Nucleus accumbens (tissue), 56 donors: ENCODE measurements at regions not wholly inside any gene's neighbourhood (a gene's known extent, or its start where the extent isn't known, plus 50 kb on each side); places are given as distances from the start of the nearest gene placed in this dataset.

Experiments
- DNase-seq, 56 donors: peaks; one replicate each; lab custom pipeline; 2025; lab: John Stamatoyannopoulos, UW

DNA sequence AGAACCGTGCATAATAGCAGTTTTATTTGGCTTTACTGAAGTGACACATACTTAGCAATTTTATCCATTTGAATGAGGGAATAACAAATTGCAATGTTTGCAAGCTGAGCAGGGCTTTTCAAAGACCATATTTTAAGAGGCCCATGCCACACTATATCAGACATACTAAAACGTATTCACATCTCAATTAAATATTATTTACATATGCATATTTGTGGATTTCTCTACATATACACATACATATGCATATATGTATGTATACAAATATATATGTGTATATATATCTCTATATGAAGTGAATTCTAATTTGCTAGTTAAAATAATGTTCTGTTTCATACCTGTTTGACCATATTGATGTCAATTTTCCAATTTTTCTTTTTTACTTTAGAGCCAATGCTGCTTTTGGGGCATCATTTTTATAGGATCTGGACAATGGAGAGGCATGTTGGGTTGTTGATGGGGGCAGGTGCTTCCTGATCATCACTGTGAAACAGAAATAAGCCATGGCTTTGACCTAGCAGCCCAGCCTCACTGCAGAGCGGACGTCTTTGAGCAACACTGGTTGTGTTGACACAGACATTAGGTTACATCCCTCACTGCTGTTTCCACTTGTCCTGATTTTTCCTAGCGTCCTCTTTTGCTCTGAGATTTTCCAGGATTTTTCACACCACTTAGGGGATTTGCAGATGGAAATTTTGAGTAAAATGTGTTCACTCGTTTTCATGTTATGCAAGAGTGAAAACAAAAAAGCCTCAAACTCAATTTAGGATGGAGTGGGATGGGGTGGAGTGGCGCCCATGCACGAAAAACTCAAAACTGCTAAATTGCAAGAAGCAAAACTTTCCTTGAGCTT is 56.9 kb downstream of the RDH14 start:
- no peak for DNase-seq

DNA sequence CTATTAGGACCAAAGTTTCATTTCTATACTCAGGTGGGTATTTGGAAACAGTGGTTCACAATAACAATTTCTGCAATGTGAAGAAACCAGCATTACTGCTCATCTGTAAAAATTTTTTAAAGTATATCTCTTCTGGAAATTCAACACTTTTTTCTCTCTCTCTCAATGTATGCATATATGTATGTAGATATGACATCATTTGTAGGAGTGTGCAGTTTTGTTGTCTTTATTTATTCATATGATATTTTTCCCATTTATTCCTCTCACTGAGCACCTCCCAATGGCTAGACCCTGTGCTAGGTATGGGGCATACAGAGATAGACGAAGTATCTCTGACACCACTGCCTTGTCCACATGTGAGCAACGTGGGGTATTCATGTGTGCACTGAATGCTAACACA is 58.3 kb downstream of the RDH14 start:
- no peak for DNase-seq

DNA sequence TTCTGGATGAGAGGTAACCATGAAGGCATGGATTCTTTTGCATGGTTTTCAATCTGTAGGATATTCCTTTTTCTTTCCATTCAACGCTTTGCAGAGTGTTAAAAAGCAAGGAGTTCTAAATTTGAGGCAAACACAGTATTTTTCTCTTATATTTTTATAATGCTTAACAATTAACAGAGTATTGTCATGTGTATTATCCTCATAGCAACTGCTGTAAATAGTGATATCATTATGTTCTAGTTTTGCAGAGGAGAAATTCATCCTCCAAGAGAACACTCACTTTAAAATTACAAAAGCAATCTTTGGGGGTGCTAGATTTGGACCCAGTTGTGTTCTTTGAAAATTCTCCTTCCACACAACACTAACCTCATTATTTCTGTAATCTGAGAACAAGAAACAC is 58.7 kb downstream of the RDH14 start:
- no peak for DNase-seq

DNA sequence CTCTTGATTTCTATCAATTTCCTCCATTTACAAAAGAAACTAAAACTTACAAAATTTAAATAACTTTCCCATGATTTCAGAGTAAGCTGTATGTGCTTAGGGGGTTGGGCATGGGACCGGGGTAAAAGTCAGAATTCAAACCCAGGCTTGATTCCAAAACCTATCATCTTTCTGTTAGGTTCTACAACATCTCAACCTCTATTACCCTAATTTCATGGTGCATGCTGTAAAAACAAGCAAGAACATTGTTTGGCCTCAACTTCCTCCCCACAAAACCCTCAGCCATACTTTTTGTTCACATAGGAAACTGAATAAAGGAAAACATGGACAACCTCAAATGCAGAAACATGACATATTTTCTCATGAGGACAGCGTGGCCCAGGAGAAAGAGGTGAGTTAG is 59.3 kb downstream of the RDH14 start:
- DNase-seq = no peak

DNA sequence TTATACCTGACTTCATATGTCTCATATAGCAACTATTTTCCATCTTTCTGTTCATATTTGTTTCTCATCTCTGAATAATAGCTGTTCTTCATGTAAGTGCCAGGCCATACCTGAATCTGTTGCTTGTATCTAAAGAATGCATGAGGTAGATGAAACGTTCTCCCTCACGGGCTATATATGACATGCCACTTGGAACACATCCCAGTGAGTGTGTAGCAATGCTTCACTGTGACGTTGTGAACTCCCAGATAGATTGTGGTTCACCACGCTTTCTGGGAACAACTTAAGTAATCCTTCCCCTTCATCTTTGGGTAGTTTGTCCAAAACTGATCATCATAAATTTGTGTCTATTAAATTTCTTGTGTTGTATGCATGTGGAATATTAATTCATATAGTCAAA is 60.1 kb downstream of the RDH14 start:
- DNase-seq = no peak

DNA sequence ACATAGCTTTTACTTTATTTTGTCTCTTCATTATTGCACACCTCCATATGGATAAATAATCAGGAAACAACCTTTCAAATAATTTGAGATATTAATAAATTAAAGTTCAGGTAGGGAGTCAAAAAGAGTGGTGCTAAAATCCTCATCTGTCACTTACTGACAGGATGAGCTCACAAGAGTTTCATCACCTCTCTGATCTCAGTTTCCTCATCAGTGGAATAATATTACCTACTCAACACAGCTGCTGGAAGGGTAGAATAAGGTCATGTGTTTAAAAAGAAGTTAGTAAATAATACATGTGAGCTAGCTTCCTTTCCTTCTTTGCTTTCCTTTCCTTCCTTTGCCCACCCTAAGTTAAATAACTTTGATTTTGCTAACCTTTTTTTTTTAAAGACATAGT is 61.9 kb downstream of the RDH14 start:
- no peak for DNase-seq

DNA sequence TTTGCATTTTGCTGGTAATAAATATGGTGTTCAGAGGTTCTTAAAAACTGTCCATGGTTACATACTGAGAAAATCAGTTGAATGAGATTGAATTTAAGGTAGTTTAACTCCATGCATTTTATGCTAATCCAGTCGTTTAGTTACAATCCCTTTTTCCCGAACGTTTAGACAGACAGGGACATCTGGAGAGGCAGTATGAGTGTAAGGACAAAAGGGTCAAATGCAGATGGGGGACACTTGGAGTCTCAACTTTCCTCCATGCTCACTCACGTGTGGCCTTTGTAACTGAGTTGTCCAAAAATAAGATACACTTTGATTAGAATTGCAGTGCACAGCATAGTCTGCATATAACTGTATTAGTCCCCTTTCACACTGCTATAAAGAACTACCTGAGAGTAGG is 63.9 kb downstream of the RDH14 start:
- DNase-seq = no peak

DNA sequence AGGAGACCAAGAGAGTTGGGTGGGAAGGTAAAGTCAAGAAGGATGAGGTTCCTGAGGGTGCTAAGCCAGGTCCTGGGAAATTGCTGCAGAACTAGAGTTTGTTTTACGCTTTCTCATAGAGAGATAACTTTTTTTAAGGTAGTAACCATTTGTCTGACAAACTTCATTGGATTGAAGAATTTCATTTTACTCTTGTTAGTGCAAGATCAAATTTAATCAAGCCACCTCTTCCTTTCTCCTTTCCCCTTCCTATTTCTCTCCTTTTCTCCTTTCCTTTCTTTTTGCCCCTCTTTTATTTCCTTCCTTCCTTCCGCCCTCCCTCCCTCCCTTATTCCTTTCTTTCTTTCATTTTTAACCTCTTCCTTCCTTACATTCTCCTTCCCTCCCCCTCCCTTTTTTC is 65.4 kb downstream of the RDH14 start:
- DNase-seq = no peak

DNA sequence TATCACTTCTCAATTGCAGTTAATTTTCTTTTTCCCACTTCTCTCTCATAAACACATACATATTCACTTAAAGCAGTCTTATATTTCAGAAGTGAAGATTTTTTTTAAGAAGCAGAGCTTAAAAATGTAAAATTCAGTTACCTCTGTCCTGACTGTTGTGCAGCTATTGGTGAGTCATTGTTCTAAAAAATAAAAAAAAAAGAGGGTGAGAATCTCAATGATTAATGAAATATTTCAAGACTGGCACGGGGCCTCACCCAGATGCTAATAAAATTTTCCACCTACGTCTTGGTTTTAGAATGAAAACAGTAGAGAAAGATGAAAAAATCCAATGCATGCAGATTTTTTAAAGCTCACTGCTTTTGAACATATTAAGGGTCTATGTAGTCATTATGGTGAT is 67.7 kb downstream of the RDH14 start:
- DNase-seq = peak in 2 of 56 donors; percentile 12 to 17

DNA sequence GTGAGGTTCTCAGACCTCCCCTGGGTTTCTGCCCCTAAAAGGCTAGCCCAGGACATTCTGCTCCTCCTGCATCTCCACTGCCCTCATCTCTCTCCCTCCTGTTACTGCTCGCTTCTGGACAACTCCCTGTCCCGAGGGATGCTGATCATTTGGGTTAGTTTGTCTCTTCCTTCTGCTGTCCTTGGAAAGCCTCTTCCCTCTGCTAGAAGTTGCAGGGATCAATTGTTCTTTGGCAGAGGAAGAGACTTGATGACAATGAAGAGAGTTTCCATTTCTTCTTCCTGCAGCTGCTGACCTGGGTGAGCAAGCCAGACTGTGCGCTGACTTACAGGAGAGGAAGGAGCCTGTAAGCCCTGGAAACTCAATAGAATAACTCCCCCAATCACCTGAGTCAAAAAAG is 68.9 kb downstream of the RDH14 start:
- DNase-seq = no peak

DNA sequence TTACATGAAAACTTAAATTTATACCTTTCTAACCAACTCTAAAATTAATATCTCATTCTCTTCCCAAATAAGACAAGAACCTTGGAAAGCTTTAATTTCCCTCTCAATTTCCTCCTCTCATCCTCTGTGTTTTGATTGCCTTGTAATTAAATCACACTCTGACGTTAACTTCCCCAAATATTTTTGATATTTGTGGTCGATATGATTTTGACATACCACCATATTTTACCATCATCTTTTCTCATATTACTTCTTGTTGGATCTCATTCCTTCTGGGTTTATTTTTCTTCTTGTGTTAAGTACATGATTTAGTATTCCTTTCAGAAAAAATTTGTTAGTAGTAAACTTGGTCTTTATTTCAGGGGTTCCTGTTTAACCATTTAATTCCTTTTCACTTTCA is 69.6 kb downstream of the RDH14 start:
- no peak for DNase-seq

DNA sequence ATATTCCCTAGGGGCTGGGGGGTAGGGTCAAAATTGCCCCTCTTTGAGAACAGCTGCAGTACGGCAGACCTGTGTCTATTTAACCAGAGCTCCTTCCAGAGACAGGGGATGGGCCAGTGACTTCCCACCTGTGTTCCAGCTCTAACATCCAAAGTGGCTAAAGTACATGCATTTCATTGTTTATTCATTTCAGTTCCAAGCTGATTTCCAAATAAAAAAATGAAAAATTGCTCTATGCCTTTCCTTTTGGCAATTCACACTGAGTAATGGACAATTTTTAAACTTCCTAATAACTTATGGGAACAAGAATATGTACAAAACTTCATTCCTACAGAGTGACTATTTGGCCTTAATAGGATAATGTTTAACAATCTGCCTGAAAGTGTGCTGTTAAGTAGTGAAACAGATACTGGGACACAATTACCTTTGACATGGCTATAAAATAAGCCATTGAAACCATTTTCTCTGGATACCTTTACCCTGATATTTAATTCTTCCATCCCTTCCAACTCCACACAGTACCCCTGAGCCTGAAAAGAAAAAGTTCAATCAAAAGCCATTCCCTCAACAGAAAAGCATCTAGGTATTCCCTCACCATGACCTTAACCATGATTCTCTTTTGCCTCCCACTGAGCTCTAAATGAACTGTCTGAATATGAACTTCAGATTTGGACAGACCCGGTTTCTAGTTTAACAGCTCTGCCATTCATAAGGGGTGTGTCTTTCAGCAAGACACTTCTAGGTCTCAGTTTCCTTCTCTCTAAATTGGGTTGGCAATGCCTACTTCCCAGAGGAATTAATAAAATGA is 73.1 kb downstream of the RDH14 start:
- no peak for DNase-seq

DNA sequence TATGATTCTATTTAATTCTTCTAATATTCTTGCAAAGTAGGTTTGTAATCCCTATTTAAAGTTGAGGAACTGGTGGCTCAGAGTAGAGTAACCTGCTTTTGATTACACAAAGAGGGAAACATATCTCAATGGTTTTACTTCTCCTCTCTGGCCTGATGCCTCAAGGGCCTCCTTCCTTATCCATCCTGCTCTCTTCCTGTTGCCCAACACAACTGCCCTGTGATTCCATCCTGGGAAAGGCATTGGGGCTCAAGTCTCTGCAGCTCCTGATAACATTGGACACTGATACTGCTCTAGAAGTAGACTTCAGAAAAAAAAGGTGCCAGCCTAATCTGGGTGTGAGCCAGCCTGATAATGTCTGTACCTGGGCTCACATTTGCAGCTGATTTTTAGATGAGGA is 75.8 kb downstream of the RDH14 start:
- DNase-seq = no peak

DNA sequence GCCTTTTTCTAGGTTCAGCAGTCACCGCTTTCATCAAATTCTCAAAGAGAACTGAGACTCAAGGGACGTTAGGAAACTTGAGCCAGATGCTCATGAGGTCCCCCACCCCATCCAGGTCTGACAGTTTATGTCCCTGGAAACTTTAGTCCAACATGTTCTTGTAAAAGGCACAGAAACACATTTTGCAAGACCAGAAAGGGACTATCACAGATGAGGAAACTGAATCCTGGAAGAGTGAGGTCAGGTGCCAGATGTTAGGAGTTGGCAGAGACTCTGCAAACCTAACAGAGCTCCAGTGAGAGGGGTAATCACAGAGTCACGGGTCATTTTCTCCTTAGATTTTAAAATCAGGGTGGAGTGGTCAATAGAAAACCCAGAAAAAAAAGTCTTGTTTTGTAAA is 76.6 kb downstream of the RDH14 start:
- no peak for DNase-seq

DNA sequence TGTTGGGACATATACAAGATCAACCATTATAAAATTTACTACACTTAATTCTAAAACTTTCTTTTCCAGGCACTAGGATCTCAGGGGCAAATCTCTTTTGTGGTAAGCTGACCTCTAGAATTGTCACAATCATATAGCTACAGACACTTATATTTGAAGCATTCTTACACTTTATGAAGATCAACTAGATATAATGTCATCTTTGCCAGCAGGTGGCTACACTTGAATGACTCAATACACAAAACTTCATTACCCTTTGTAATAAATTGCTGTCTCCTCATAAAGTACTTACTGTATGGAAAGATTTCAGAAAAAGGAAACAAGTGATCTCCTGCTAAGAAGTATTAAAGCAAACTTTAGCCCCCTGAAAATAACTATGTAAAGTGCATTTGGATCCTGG is 77.8 kb downstream of the RDH14 start:
- no peak for DNase-seq

DNA sequence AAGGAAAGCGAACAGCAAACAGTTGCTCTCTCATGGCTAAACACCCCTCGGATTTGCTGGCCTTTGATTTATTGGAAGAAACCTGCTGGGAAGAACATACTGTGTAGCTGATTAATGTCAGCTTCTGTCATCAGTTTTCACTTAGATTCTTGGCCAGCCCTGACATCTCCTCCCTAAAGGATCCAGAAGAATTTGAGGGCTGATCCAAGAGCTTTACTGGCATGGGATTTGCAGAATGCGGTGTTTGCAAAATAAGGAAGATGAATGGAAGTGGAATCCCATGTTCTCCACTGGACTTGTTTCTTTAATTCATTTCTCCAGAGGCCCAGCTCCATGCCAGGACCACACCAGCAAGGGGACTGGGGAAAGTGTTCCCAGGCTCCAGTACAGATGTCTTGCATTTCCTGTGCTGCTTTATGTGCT is 80.5 kb downstream of the RDH14 start:
- DNase-seq = no peak

DNA sequence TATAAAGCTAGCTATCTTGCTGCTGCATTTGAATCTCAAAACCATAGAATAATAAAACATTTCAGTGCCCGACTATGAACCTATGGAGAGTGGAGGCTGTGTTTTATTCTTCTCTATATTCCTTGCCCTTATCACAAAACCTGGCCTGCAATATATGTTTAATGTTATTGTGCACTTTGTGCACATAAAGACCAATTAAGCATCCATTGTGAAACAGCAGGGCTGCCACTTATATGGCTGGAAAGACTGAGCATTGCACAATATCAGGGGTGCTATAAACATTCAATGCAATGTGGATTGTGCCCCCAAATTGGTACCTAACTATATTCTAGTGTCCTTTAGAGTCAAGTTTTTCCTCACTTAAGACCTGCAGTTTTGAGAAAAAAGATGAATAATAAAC is 83.2 kb downstream of the RDH14 start:
- DNase-seq = no peak

DNA sequence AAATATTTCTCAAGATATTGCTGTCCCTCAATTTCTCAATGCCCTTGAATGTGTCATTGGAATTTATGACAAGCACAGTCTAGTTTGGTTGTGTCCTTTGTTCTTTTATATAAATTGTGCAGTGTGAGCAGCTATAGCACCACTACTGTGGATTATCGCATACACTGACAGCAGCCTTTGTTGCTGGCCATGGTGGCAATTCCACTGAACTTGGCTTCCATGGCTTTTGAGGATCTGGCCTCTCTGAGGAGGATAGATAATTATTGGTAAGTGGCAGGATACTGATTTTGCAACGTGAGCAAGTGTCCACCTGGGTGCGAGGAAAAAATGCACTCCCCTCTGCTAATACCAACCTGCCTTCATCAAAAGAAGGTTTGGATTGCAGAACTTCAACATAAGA is 84.0 kb downstream of the RDH14 start:
- DNase-seq = no peak

DNA sequence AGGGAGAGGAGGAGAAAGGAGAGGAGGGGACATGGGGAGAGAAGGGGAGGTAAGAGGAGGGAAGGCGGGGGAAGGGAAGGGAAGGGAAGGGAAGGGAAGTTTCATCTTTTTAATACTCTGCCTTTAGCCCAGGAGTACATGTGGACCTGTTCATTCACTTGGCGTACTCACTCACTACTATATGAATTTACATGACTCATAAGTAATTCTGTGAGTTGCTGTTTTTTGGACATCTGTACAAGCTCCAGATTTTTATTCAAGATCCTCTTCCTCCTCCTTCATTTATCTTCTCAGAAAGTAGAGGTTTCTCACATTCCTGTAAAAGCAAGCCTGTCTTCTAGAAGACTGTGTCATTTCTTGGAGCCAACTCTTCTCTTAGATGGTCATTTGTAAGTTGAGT is 84.6 kb downstream of the RDH14 start:
- DNase-seq = no peak

DNA sequence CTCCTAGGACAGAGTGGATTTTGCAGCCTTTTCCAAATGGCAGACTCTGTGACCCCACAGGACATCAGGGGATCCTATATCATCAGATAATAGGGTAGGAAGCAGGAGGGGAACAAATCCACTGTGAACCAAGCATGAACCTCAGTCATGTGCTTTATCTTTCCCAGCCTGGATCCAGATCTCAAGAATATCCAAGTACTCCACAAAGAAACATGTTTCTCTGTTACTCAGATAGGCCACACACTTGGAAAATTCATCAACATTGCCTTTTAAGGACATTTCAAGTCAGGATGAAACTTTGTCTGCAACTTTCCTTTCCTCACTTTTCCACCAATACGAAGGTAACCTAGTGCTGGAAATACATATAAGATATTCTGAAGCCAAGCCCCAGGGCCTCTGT is 85.8 kb downstream of the RDH14 start:
- DNase-seq = no peak

DNA sequence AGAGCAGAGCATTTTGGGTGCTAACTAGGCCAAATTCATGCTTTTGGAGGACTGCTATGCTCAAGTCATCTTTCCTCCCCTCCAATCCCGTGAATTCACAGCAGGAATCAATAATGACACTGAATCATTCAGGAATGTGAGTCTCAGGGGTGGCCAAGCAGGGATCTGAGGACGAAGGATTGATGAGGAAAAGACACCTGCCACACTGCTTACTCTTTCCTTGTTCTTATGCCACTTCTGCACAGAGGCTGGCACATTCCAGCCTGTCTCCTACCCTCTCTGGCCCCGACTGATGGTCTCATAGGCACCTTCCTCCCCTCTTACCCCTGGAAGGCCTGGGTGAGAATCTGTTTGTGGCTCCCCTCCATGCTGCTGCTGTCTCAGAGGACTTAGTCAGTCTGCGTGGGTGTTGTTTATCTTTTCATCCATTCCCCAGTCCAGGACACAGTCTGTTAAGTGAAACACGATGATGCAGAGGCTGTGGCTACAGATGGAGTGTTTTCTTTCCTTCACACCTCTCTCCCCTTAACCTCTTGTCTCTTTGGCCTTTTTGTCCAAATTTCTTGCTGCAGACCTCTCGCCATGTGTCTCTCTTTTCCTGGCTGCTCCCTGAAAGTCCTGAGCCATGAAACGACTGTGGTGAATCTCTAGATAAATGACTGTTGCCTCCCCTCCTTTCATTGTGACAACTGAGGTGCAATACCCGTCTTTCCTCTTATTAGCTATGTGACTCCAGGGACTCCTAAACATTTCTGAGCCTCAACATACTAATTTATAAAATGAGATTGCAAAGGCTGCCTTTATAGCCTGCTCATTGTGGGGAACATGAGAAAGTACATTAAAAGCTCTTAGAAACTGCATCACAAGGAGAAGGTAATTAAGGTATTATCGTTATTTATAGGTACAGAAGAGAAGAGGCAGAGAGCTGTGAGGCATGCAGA is 86.9 kb downstream of the RDH14 start:
- no peak for DNase-seq
